ENCODE measurements at regions not wholly inside any gene's neighbourhood (a gene's known extent, or its start where the extent isn't known, plus 50 kb on each side); places are given as distances from the start of the nearest gene placed in this dataset.

DNA sequence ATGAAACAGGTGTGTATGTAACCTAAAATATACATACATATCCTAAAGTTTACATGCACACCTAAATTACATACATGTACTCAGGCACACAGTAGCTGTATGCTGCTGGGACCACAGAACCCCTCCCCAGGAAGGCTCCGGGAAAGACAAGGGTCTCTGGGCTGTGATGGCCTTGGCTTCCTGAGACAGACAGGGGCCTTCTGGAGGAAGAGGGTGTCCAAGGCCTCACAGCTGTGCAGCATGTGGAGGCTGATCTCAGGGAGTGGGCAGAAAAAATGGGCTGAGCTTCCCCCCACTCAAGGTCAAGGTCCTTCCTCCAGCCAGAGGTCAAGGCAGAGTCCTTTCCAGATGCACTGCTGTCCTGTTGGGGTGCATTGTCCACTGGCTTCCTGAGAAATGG lies 129.1 kb upstream of the THBS2 start:
- no peak for DNase-seq

DNA sequence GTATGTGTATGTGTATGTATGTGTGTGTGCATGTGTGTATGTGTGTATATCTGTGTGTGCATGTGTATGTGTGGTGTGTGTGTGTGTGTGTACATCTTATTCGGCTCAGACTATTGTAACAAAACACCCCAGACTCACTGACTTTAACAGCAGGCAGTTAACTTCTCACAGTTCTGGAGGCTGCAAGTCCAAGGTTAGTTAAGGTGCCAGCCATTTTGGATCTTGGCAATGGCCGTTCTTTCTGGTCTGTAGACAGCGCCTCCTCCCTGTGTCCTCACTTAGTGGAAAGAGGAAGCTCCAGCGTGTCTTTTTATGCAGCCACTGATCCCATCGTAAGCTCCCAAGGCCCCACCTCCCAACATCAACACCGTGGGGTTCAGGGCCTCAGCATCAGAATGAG lies 128.3 kb upstream of the THBS2 start:
- intact Hi-C loops (cut with DNase I), result no loop called here
- DNase-seq, result no peak
- no peak for ATAC-seq (ENCODE audit: low FRiP score)
- Histone ChIP-seq H3K4me3 (ENCODE audit: low read length in 2 of 2) (no peak overlapping the region), H3K27ac (ENCODE audit: low read depth in 1 of 2, low read length in 2 of 2) (no peak overlapping the region), H3K36me3 (ENCODE audit: control insufficient read depth in 1 of 2, insufficient read depth in 2 of 2, low read length in 1 of 2) (no peaks in the 10 kb centered on the region), H3K27me3 (ENCODE audit: control insufficient read depth in 1 of 2, insufficient read depth in 2 of 2, low read length in 1 of 2) (no peaks in the 10 kb centered on the region), H3K4me1 (ENCODE audit: control insufficient read depth in 1 of 2, insufficient read depth in 2 of 2, low read length in 2 of 2) (no peaks in the 10 kb centered on the region), H3K9me3 (ENCODE audit: control insufficient read depth, low read length) (no peaks in the 10 kb centered on the region)
- WGBS, 2 donors, result 77 to 80% methylated on average over 6 of the region's 6 CpGs

More for the DNA sequence above, 129.1 kb upstream of the THBS2 start:
- WGBS, 2 donors, result 94 to 100% methylated on average over 1 of the region's 1 CpG
- no peaks in the 10 kb centered on the region for H3K27me3 ChIP-seq (ENCODE audit: control insufficient read depth in 1 of 2, insufficient read depth in 2 of 2, low read length in 1 of 2)
- ATAC-seq (ENCODE audit: low FRiP score), result no peak
- H3K4me3 ChIP-seq (ENCODE audit: low read length in 2 of 2), result no peak overlapping the region
- H3K4me1 ChIP-seq (ENCODE audit: control insufficient read depth in 1 of 2, insufficient read depth in 2 of 2, low read length in 2 of 2), result no peaks in the 10 kb centered on the region
- intact Hi-C loops (cut with DNase I), result no loop called here
- H3K9me3 ChIP-seq (ENCODE audit: control insufficient read depth, low read length), result no peaks in the 10 kb centered on the region
- H3K27ac ChIP-seq (ENCODE audit: low read depth in 1 of 2, low read length in 2 of 2), result no peak overlapping the region
- no peaks in the 10 kb centered on the region for H3K36me3 ChIP-seq (ENCODE audit: control insufficient read depth in 1 of 2, insufficient read depth in 2 of 2, low read length in 1 of 2)

DNA sequence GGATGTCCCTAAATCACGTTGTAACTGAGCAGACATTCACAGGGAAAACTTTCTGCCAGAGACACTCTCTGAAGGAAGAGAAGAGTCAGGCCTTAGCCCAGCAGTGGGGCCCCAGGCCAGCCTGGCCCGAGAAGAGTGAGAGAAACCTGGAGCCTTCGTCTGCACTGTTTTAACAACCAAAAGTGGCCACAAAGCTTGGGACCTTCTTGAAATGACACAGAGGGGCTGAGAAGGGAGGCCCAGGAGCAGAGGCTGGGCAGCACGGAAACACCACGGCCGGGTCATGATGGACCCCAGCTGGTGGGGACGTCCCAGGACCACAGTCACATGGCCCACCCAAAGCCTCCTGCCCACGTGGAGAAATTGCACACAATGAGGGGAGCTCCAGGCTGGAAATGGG lies 126.8 kb upstream of the THBS2 start:
- Histone ChIP-seq H3K36me3 (ENCODE audit: control insufficient read depth in 1 of 2, insufficient read depth in 2 of 2, low read length in 1 of 2) (no peaks in the 10 kb centered on the region), H3K4me3 (ENCODE audit: low read length in 2 of 2) (no peak overlapping the region), H3K9me3 (ENCODE audit: control insufficient read depth, low read length) (no peaks in the 10 kb centered on the region), H3K27me3 (ENCODE audit: control insufficient read depth in 1 of 2, insufficient read depth in 2 of 2, low read length in 1 of 2) (no peaks in the 10 kb centered on the region), H3K27ac (ENCODE audit: low read depth in 1 of 2, low read length in 2 of 2) (no peak overlapping the region), H3K4me1 (ENCODE audit: control insufficient read depth in 1 of 2, insufficient read depth in 2 of 2, low read length in 2 of 2) (no peaks in the 10 kb centered on the region)
- WGBS, 2 donors, result 86 to 89% methylated on average over 8 of the region's 8 CpGs
- intact Hi-C loops (cut with DNase I), result no loop called here
- DNase-seq (no peak), ATAC-seq (ENCODE audit: low FRiP score) (no peak)

DNA sequence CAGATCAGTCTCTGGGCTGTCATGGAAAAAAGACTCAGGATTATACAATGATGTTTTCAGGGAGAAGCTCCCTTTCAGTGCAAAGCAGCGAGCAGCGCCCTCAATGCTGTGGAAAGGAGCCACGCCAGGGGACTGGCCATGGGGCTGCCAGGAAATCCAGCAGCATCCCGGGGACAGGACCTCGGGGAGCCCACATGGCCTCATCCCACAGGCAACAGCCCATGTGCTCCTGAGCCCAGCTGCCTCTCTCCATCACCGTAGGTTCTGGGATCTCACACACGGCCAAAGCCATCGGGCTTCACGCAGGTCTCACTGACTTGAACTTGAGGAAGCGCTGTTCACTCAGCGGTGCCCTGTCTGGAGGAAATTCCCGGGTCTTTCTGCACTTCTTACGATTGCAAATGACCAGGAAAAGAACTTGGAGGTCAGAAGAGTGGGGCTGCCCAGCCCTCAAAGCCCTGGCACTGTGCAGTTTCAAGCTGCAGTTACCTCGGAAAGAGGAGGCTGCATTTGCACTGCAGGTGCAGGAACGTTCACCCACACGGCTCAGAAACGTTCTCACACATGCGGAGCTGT lies 125.9 kb upstream of the THBS2 start:
- no peaks in the 10 kb centered on the region for H3K27me3 ChIP-seq (ENCODE audit: control insufficient read depth in 1 of 2, insufficient read depth in 2 of 2, low read length in 1 of 2)
- H3K27ac ChIP-seq (ENCODE audit: low read depth in 1 of 2, low read length in 2 of 2), result no peak overlapping the region
- 94% methylated on average over 18 of the region's 18 CpGs for WGBS, 2 donors
- intact Hi-C loops (cut with DNase I), result no loop called here
- H3K9me3 ChIP-seq (ENCODE audit: control insufficient read depth, low read length), result no peaks in the 10 kb centered on the region
- DNase-seq (no peak), ATAC-seq (ENCODE audit: low FRiP score) (no peak)
- H3K4me1 ChIP-seq (ENCODE audit: control insufficient read depth in 1 of 2, insufficient read depth in 2 of 2, low read length in 2 of 2), result no peaks in the 10 kb centered on the region
- no peak overlapping the region for H3K4me3 ChIP-seq (ENCODE audit: low read length in 2 of 2)
- H3K36me3 ChIP-seq (ENCODE audit: control insufficient read depth in 1 of 2, insufficient read depth in 2 of 2, low read length in 1 of 2), result no peaks in the 10 kb centered on the region

DNA sequence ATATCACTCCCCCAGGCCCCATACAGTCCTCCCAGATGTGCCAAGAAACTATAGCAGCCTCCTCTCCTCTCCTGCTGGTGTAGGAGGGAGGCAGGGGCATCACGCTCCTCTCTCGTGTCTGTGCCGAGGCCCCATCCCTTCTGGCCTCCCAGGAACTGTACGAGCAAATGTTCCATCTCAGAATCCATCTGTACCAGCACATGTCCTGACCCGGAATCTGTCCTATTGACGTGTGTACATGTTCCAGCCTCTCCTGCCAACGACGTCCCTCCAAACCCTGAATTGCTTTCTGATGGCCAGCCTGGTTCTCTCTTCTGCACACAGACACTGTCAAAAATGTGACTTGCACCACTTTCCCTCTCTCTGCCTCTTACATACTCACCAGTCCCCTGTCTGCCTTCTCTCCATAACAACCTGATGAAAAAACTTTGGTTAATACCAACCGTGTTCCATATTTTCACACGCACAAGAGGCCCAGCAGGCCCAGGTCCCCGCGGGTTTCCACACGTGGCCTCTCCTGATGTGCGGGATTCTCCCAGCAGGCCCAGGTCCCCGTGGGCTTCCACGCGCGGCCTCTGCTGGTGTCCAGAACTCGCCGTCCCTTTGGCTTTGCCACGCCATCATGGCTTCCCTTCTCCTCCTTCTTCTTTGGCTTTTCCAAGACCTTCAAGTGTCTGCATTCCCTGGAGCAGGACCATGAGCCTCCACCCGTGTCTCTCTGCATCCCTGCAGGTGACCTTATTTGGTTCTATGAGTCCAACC lies 125.2 kb upstream of the THBS2 start:
- ATAC-seq (ENCODE audit: low FRiP score), result no peak
- 93 to 96% methylated on average over 22 of the region's 22 CpGs for WGBS, 2 donors
- intact Hi-C loops (cut with DNase I), result no loop called here

GRCh38 chr6:169376458-169376857 lies 122.8 kb upstream of the THBS2 start:
- 97% methylated on average over 10 of the region's 10 CpGs for WGBS, 2 donors
- intact Hi-C loops (cut with DNase I), result no loop called here
- H3K27ac ChIP-seq (ENCODE audit: low read depth in 1 of 2, low read length in 2 of 2), result no peak overlapping the region
- no peaks in the 10 kb centered on the region for H3K9me3 ChIP-seq (ENCODE audit: control insufficient read depth, low read length)
- no peaks in the 10 kb centered on the region for H3K4me1 ChIP-seq (ENCODE audit: control insufficient read depth in 1 of 2, insufficient read depth in 2 of 2, low read length in 2 of 2)
- no peak overlapping the region for H3K4me3 ChIP-seq (ENCODE audit: low read length in 2 of 2)
- no peaks in the 10 kb centered on the region for H3K27me3 ChIP-seq (ENCODE audit: control insufficient read depth in 1 of 2, insufficient read depth in 2 of 2, low read length in 1 of 2)
- DNase-seq, result no peak
- ATAC-seq (ENCODE audit: low FRiP score), result no peak
- no peaks in the 10 kb centered on the region for H3K36me3 ChIP-seq (ENCODE audit: control insufficient read depth in 1 of 2, insufficient read depth in 2 of 2, low read length in 1 of 2)

More for the DNA sequence above, 125.2 kb upstream of the THBS2 start:
- Histone ChIP-seq H3K4me3 (ENCODE audit: low read length in 2 of 2) (no peak overlapping the region), H3K27ac (ENCODE audit: low read depth in 1 of 2, low read length in 2 of 2) (no peak overlapping the region), H3K27me3 (ENCODE audit: control insufficient read depth in 1 of 2, insufficient read depth in 2 of 2, low read length in 1 of 2) (no peaks in the 10 kb centered on the region), H3K4me1 (ENCODE audit: control insufficient read depth in 1 of 2, insufficient read depth in 2 of 2, low read length in 2 of 2) (no peaks in the 10 kb centered on the region), H3K9me3 (ENCODE audit: control insufficient read depth, low read length) (no peaks in the 10 kb centered on the region), H3K36me3 (ENCODE audit: control insufficient read depth in 1 of 2, insufficient read depth in 2 of 2, low read length in 1 of 2) (no peaks in the 10 kb centered on the region)
- DNase-seq, result no peak

GRCh38 chr6:169372589-169372988 lies 118.9 kb upstream of the THBS2 start:
- Histone ChIP-seq H3K27me3 (ENCODE audit: control insufficient read depth in 1 of 2, insufficient read depth in 2 of 2, low read length in 1 of 2) (no peaks in the 10 kb centered on the region), H3K27ac (ENCODE audit: low read depth in 1 of 2, low read length in 2 of 2) (no peak overlapping the region), H3K9me3 (ENCODE audit: control insufficient read depth, low read length) (no peaks in the 10 kb centered on the region), H3K4me1 (ENCODE audit: control insufficient read depth in 1 of 2, insufficient read depth in 2 of 2, low read length in 2 of 2) (no peaks in the 10 kb centered on the region), H3K4me3 (ENCODE audit: low read length in 2 of 2) (no peak overlapping the region), H3K36me3 (ENCODE audit: control insufficient read depth in 1 of 2, insufficient read depth in 2 of 2, low read length in 1 of 2) (no peaks in the 10 kb centered on the region)
- intact Hi-C loops (cut with DNase I), result no loop called here
- 72 to 77% methylated on average over 5 of the region's 5 CpGs for WGBS, 2 donors
- DNase-seq (no peak), ATAC-seq (ENCODE audit: low FRiP score) (no peak)

GRCh38 chr6:169371344-169372127 lies 117.9 kb upstream of the THBS2 start:
- H3K9me3 ChIP-seq (ENCODE audit: control insufficient read depth, low read length), result peaks cover 1% of the 10 kb centered on the region
- DNase-seq (peak in 1 of 2 donors; percentile 68), ATAC-seq (ENCODE audit: low FRiP score) (no peak)
- H3K36me3 ChIP-seq (ENCODE audit: control insufficient read depth in 1 of 2, insufficient read depth in 2 of 2, low read length in 1 of 2), result no peaks in the 10 kb centered on the region
- H3K27me3 ChIP-seq (ENCODE audit: control insufficient read depth in 1 of 2, insufficient read depth in 2 of 2, low read length in 1 of 2), result no peaks in the 10 kb centered on the region
- no peak overlapping the region for H3K27ac ChIP-seq (ENCODE audit: low read depth in 1 of 2, low read length in 2 of 2)
- intact Hi-C loops (cut with DNase I), result no loop called here
- H3K4me1 ChIP-seq (ENCODE audit: control insufficient read depth in 1 of 2, insufficient read depth in 2 of 2, low read length in 2 of 2), result no peaks in the 10 kb centered on the region
- H3K4me3 ChIP-seq (ENCODE audit: low read length in 2 of 2), result no peak overlapping the region
- 79 to 84% methylated on average over 12 of the region's 12 CpGs for WGBS, 2 donors

All from aorta (tissue), 5 donors.